ENCODE measurements at regions not wholly inside any gene's neighbourhood (a gene's known extent, or its start where the extent isn't known, plus 50 kb on each side); places are given as distances from the start of the nearest gene placed in this dataset.

GRCh38 chr2:120528051-120528692, 182.2 kb downstream of the INHBB start (continued):
- TF ChIP-seq MLLT1 (IDR thresholded peaks at IDR 0.05) (no peak), E2F4 (IDR thresholded peaks at IDR 0.05; ENCODE audit: low read depth, low read length) (no peak)

GRCh38 chr2:120528693-120529076, 182.7 kb downstream of the INHBB start:
- Histone ChIP-seq H2AFZ (ENCODE audit: control insufficient read depth, low read depth, low read length) (no peak overlapping the region), H3K27ac (ENCODE audit: control insufficient read depth, insufficient read depth) (no peak overlapping the region), H3K27me3 (replicated peaks in 1 of 2; ENCODE audit: control insufficient read depth in 2 of 2, insufficient read depth in 2 of 2, low read length in 1 of 2) (peaks cover 0 to 5% of the 10 kb centered on the region in 2 experiments; a peak in 2 of 4 replicates), H3K4me1 (ENCODE audit: control insufficient read depth, insufficient read depth, low read length) (no peaks in the 10 kb centered on the region), H3K79me2 (ENCODE audit: control insufficient read depth, insufficient read depth, low read length) (no peaks in the 10 kb centered on the region), H3K4me2 (ENCODE audit: control insufficient read depth, insufficient read depth) (no peak overlapping the region), H4K20me1 (ENCODE audit: control insufficient read depth, insufficient read depth) (no peaks in the 10 kb centered on the region), H3K9ac (ENCODE audit: control insufficient read depth, insufficient read depth, low read length) (no peak overlapping the region), H3K4me3 (no peak overlapping the region), H3K9me3 (replicated peaks; ENCODE audit: control insufficient read depth, insufficient read depth, low read length) (no peaks in the 10 kb centered on the region), H3K36me3 (ENCODE audit: control insufficient read depth in 2 of 2, insufficient read depth in 2 of 2, low read length in 1 of 2) (no peaks in the 10 kb centered on the region)
- TF ChIP-seq BMI1 (IDR thresholded peaks at IDR 0.05; ENCODE audit: borderline replicate concordance) = no peak
- TF ChIP-seq MEF2A (IDR thresholded peaks at IDR 0.05; ENCODE audit: insufficient read depth, low read depth, low read length) = no peak
- intact Hi-C loops (cut with micrococcal nuclease; ENCODE audit: unreplicated experiment) (no loop called here), in situ Hi-C loops (cut with MboI) (no loop called here)
- 29% methylated on average over 7 of the region's 7 CpGs for WGBS (ENCODE audit: insufficient coverage, insufficient replicate concordance, low lambda C conversion rate, missing lambda C conversion rate)
- POLR2A ChIA-PET = no interaction called here
- SMC1A ChIA-PET (ENCODE audit: uncharacterized antibody, unreplicated experiment) = no interaction called here
- RAD21 ChIA-PET (ENCODE audit: unreplicated experiment) = no interaction called here
- no peak for DNase-seq (ENCODE audit: low read depth, low spot score)
- no peak for FAIRE-seq
- CTCF ChIA-PET = no interaction called here
- BruUV-seq (replicated peaks) = no TSS peak
- ATAC-seq = no peak

Data from GM12878 (cell line).